ENCODE measurements at regions not wholly inside any gene's neighbourhood (a gene's known extent, or its start where the extent isn't known, plus 50 kb on each side); places are given as distances from the start of the nearest gene placed in this dataset.

DNA sequence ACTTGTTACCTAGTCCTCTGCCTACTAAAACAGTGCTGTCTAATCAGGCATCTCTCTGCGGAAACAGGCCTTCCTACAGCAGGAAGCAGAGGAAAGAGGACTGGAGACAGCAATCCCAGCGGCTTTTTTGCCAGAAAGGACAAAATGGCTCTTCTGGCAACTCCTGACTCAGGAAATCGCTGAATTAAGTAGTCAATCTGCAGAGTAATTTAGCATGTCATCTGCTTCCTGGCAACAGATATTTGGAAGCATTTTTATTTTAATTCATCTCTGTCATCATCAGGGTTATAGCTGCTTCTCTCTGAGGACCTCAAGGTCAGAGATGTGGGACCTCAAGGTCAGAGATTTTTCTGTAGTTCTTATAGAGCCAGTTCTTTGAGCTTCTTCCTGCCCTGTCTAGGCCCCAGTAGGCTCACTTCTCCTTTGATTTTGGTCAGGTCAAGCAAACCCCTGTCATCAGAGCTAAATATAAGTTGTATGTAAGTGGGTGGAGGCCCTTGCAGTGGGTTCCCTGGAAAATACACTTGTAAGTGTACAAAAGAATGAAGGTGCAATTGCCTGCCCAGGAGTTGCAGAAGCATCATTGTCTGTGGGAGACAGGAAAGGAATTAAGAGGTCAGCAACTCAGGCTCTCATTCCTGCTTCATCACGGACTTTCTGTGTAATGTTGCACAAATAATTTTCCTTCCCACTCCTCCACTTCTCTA, 229.4 kb downstream of the ALDH8A1 start:
- H3K9me3 ChIP-seq: no peaks in the 10 kb centered on the region
- no peaks in the 10 kb centered on the region for H3K27me3 ChIP-seq
- no peaks in the 10 kb centered on the region for H3K36me3 ChIP-seq
- TF ChIP-seq, protein P1, sequence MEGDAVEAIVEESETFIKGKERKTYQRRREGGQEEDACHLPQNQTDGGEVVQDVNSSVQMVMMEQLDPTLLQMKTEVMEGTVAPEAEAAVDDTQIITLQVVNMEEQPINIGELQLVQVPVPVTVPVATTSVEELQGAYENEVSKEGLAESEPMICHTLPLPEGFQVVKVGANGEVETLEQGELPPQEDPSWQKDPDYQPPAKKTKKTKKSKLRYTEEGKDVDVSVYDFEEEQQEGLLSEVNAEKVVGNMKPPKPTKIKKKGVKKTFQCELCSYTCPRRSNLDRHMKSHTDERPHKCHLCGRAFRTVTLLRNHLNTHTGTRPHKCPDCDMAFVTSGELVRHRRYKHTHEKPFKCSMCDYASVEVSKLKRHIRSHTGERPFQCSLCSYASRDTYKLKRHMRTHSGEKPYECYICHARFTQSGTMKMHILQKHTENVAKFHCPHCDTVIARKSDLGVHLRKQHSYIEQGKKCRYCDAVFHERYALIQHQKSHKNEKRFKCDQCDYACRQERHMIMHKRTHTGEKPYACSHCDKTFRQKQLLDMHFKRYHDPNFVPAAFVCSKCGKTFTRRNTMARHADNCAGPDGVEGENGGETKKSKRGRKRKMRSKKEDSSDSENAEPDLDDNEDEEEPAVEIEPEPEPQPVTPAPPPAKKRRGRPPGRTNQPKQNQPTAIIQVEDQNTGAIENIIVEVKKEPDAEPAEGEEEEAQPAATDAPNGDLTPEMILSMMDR (IDR thresholded peaks at IDR 0.05): no peak
- TF ChIP-seq POLR2A (IDR thresholded peaks at IDR 0.05): no peak
- DNase-seq: peak in 3 of 5 donors; percentile 35 to 63 (median 46)
- peak; percentile 62 to 85 (median 77) for ATAC-seq
- H3K4me1 ChIP-seq: peaks cover 5 to 65% (median 46%) of the 10 kb centered on the region in 12 donors
- no peak overlapping the region for H3K4me3 ChIP-seq
- 27 to 38% (median 32%) methylated on average over 4 of the region's 4 CpGs for WGBS, 4 donors
- H3K27ac ChIP-seq: peak overlapping the region; percentile 34 to 83 (median 69)
- intact Hi-C loops (cut with DNase I): loop anchor here in 8 of 10 donors (5.0 to 10.0 kb wide), 6 partner anchors 176 to 548 kb away; no protein-coding TSS in a partner anchor

DNA sequence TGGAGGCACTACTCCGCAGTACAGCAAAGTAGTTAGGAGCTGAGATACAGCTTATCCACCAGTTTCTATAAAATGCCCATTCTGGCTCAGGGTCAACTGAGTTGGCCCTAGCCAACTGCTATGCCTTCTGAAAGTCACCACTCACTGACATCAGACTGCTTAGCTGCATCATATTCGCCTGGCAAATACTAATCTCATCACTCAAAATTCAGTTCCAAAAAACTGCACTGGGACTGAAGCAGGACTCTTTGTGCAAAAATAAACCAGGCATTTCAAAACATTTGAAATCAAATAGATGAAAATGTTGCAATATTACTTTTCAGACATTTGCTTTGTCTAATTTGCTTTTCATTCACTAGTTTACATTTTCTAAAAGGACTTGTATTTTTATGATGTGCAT, 230.0 kb downstream of the ALDH8A1 start:
- peak overlapping the region in 11 of 12 donors; percentile 34 to 83 (median 71) for H3K27ac ChIP-seq
- peaks cover 0 to 1% (median 0%) of the 10 kb centered on the region in 12 donors for H3K9me3 ChIP-seq
- no peak overlapping the region for H3K4me3 ChIP-seq
- TF ChIP-seq, protein P1 (IDR thresholded peaks at IDR 0.05): no peak
- no peak for TF ChIP-seq POLR2A (IDR thresholded peaks at IDR 0.05)
- WGBS, 4 donors: 29 to 46% (median 38%) methylated on average over 2 of the region's 2 CpGs
- H3K27me3 ChIP-seq: no peaks in the 10 kb centered on the region
- ATAC-seq (peak in 3 of 4 donors; percentile 30 to 70 (median 49)), DNase-seq (no peak)
- H3K36me3 ChIP-seq: no peaks in the 10 kb centered on the region
- H3K4me1 ChIP-seq: peaks cover 5 to 64% (median 43%) of the 10 kb centered on the region in 12 donors
- intact Hi-C loops (cut with DNase I): loop anchor here in 8 of 10 donors (5.0 to 10.0 kb wide), 6 partner anchors 175 to 548 kb away; no protein-coding TSS in a partner anchor

DNA sequence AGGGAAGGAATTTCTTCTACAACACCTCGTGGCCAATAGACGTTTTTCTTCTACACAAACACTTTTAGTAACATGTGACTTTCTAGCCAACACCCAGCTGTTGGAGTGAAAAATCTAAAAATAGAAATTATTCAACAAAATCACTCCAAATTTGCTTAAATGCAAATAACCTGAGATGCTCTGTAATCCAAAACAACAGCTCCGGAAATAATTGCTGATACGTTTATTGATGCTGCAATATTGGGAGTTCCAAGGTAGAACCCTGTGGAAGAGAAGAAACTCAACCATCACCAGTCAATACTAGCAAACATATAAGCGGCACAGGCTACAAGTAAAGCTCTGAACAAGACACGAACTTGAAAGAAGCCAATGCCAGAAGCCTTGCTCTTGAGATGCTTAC, 230.6 kb downstream of the ALDH8A1 start:
- peaks cover 5 to 64% (median 36%) of the 10 kb centered on the region in 12 donors for H3K4me1 ChIP-seq
- no peak for DNase-seq
- H3K4me3 ChIP-seq: no peak overlapping the region
- H3K27me3 ChIP-seq: no peaks in the 10 kb centered on the region
- intact Hi-C loops (cut with DNase I): no loop called here
- no peak for ATAC-seq
- H3K9me3 ChIP-seq: peaks cover 0 to 8% (median 0%) of the 10 kb centered on the region in 12 donors
- no peaks in the 10 kb centered on the region for H3K36me3 ChIP-seq
- 66 to 70% (median 68%) methylated on average over 6 of the region's 6 CpGs for WGBS, 4 donors
- H3K27ac ChIP-seq: peak overlapping the region in 11 of 12 donors; percentile 34 to 83 (median 71)
- TF ChIP-seq, protein P1 (IDR thresholded peaks at IDR 0.05): no peak
- TF ChIP-seq POLR2A (IDR thresholded peaks at IDR 0.05): no peak

DNA sequence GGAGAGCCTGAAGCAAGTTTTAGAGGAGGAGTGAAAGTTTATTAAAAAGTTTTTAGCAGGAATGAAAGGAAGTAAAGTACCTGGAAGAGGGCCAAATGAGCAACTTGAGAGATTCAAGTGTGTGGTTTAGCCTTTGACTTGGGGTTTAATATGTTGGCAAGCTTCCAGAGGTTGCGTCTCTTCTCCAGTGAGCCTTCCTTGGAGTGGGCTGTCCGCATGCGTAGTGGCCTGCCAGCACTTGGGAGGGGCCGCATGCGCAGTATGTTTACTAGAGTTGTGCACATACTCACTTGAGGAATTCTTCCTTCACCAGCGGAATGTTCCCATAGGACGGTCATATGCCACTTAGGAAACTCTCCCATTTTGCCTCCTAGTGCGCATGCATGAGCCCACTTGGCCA, 235.2 kb downstream of the ALDH8A1 start:
- no peak overlapping the region for H3K27ac ChIP-seq
- no peaks in the 10 kb centered on the region for H3K36me3 ChIP-seq
- ATAC-seq (no peak), DNase-seq (no peak)
- H3K27me3 ChIP-seq: no peaks in the 10 kb centered on the region
- WGBS, 4 donors: 62 to 84% (median 71%) methylated on average over 8 of the region's 8 CpGs
- TF ChIP-seq POLR2A (IDR thresholded peaks at IDR 0.05): no peak
- TF ChIP-seq, protein P1 (IDR thresholded peaks at IDR 0.05): no peak
- H3K9me3 ChIP-seq: peaks cover 0 to 10% (median 0%) of the 10 kb centered on the region in 12 donors
- peaks cover under 1 to 32% (median 9%) of the 10 kb centered on the region in 12 donors for H3K4me1 ChIP-seq
- intact Hi-C loops (cut with DNase I): no loop called here
- no peak overlapping the region for H3K4me3 ChIP-seq

Measured in heart left ventricle (tissue), 16 donors.